ENCODE measurements at regions not wholly inside any gene's neighbourhood (a gene's known extent, or its start where the extent isn't known, plus 50 kb on each side); places are given as distances from the start of the nearest gene placed in this dataset.

GRCh38 chr3:159923336-159923735, 65.3 kb upstream of the IL12A start:
- DNase-seq (ENCODE audit: low read depth, low spot score) = no peak

GRCh38 chr3:159923956-159924355, 64.7 kb upstream of the IL12A start:
- no peak for DNase-seq (ENCODE audit: low read depth, low spot score)

GRCh38 chr3:159924411-159924810, 64.2 kb upstream of the IL12A start:
- DNase-seq (ENCODE audit: low read depth, low spot score) = no peak

- no peak for DNase-seq (ENCODE audit: low read depth, low spot score)
Observed at GRCh38 chr3:159925248-159925647, 63.4 kb upstream of the IL12A start.

GRCh38 chr3:159926573-159926972, 62.1 kb upstream of the IL12A start:
- DNase-seq (ENCODE audit: low read depth, low spot score) = no peak

GRCh38 chr3:159928071-159928491, 60.6 kb upstream of the IL12A start:
- peak; percentile 22 for DNase-seq (ENCODE audit: low read depth, low spot score)

GRCh38 chr3:159928666-159929065, 60.0 kb upstream of the IL12A start:
- DNase-seq (ENCODE audit: low read depth, low spot score) = peak; percentile 94

- peak; percentile 71 for DNase-seq (ENCODE audit: low read depth, low spot score)
Observed at GRCh38 chr3:159929171-159930141, 59.2 kb upstream of the IL12A start.

- DNase-seq (ENCODE audit: low read depth, low spot score) = no peak
Observed at GRCh38 chr3:159934216-159934615, 54.4 kb upstream of the IL12A start.

GRCh38 chr3:159936541-159936940, 52.1 kb upstream of the IL12A start:
- DNase-seq (ENCODE audit: low read depth, low spot score) = no peak

GRCh38 chr3:159937561-159938166, 51.0 kb upstream of the IL12A start:
- no peak for DNase-seq (ENCODE audit: low read depth, low spot score)

GRCh38 chr3:159938714-159939113, 49.9 kb upstream of the IL12A start:
- no peak for DNase-seq (ENCODE audit: low read depth, low spot score)

All from astrocyte of the hippocampus (primary cell).